GM21367 (cell line): ENCODE measurements at regions not wholly inside any gene's neighbourhood (a gene's known extent, or its start where the extent isn't known, plus 50 kb on each side); places are given as distances from the start of the nearest gene placed in this dataset.
"Not testable (repeated sequence)": the region's sequence is repeated elsewhere in the genome, so short reads cannot be mapped to it uniquely, and the experiment has no call there.

ENCODE experiments used
- ATAC-seq: cut with Tn5 transposase; IDR thresholded peaks from one replicate; pipeline ENCODE4 v1.9.1; 2021; ENCODE audit not compliant: unreplicated experiment

- no peak for ATAC-seq
These were observed 102.3 kb downstream of the ZFY start for GRCh38 chrY:3037471-3037870.

DNA sequence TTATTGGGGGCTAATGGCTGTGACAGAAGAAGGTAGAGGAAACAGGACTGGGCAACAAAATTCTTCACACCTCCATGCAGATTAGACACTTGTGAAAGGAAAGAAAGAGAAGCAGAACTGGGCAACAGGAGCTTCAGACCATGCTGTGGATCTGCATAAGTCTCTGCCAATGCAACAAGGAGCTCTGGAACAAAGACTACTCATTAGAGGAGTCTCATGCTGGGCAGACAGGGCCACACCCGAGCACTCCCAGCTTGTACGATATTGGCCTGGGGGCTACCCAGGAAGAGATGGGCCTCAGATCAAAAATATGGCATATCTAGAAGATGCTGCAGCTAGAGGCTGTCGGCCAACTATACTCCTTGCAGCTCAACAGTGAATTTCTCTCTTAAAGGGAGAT, 105.2 kb downstream of the ZFY start:
- ATAC-seq = no peak

DNA sequence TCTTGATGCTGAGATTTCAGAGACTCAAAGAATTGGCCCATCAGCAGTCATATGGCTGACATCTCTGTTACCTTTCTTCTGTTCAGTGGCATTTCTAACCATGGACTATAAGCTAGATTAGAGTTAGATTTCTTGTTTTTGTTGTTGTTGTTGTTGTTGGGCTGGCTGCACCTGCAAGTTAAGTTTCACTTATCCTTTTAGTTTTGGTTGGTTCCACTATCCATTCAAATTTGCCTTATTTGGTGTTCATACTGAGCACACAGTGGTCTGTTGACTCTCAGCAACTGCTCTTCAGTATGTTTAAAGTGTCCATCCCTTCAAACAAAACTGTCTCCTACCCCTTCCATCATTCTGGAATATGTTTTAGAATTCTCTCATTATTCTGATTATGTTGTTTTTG, 106.8 kb downstream of the ZFY start:
- ATAC-seq = peak; percentile 47

DNA sequence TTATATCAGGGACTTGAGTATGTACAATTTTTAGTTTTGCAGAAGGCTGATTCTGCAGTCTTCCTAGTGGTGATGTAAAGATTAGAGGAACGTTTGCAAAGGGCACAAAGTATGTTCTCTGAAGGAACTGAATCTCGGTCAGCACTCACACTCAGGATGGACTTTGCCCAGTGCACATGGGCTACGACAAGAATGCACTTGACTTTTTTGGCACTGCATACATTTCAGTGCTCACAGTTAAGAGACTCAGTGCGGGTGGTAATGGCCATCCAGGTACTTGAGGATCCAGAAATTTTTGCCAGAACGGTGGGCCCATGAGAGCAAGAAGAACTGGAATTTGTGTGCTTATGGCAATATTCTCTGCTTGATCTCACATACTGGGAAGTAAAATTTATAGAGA, 107.7 kb downstream of the ZFY start:
- no peak for ATAC-seq

- ATAC-seq = no peak
These were observed 109.9 kb downstream of the ZFY start for GRCh38 chrY:3045048-3045447.

DNA sequence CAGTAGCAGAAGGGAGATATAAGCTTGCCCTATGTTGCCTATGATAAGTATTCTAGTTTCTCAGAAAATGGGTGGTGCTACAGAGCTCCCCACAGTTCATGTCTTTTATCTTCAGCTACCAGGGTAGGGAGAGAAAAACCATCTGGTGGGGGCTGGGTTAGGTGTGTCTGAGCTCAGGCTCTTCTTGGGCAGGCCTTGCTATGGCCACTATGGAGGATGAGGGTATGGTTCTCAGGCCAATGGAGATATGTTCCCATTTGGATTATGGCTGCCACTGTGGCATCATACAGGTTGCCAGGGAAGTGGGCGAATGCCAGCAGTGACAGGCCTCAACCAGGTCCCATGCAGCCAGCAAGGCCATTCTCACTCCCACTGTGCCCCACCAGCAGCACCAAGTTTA, 120.3 kb downstream of the ZFY start:
- not testable (repeated sequence) for ATAC-seq

DNA sequence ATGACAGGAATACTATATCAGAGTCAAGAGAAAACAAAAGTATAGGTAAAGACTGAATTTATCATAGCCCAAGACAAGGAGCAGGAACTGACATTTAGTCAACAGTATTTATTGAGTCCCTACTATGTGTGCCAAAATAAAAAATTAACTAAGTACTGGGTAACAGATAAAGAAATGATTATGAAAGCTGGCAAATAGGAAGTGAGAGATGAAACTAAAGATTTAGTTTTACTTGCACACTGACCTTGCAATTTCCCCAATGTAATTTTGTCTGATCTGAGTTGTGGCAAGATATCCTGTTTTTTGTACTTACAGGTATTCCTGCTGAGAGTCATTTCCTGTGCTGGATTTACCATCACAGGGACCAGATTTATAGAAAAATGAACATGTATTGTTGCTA, 123.2 kb downstream of the ZFY start:
- not testable (repeated sequence) for ATAC-seq

GRCh38 chrY:3060671-3061070, 125.5 kb downstream of the ZFY start:
- not testable (repeated sequence) for ATAC-seq

DNA sequence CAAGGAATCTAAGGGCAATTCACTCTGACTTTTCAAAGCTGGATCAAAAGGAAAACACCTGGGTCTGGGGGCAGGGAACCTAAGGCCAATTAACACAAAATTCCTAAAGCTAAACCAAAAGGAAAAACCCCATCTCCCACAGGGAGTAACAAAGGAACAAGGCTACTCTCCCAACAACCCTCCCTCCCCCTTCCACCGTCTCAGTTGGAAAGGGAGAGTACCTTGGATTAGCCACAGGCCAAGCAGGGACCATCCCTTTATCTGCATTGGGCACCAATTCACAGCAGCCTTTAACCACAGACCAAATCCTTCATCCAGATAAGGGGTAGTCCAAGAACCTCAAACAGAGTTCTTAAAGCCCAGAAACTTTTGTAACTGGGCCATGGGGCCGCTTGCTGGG, 153.0 kb downstream of the ZFY start:
- not testable (repeated sequence) for ATAC-seq

GRCh38 chrY:3108674-3109073, 173.5 kb downstream of the ZFY start:
- not testable (repeated sequence) for ATAC-seq

- peak; percentile 69 for ATAC-seq
These were observed 185.1 kb downstream of the ZFY start for GRCh38 chrY:3120234-3120633.

DNA sequence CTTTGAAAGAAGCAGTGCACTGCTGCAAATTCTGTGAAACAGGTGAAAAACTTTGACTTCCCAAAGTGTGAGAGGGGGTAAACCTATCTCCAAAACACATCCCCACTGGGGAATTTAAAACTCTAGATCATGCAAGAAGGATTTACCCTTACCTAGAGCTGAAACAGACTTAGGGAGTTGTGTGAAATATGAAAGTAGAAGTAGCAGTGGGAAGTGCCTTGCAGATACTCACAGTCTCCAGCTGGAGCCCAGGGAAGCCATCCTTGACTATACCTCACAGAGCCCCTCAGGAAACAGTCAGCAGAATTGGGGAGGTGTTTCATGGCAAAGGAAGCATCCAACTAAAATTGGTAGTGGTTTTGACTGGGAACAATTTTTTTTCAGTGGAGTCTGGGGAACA, 185.5 kb downstream of the ZFY start:
- peak; percentile 50 for ATAC-seq

- ATAC-seq = not testable (repeated sequence)
These were observed 188.3 kb downstream of the ZFY start for GRCh38 chrY:3123482-3123881.

- ATAC-seq = not testable (repeated sequence)
These were observed 235.9 kb downstream of the ZFY start for GRCh38 chrY:3171074-3171473.

- ATAC-seq = not testable (repeated sequence)
These were observed 259.9 kb downstream of the ZFY start for GRCh38 chrY:3195035-3195434.

DNA sequence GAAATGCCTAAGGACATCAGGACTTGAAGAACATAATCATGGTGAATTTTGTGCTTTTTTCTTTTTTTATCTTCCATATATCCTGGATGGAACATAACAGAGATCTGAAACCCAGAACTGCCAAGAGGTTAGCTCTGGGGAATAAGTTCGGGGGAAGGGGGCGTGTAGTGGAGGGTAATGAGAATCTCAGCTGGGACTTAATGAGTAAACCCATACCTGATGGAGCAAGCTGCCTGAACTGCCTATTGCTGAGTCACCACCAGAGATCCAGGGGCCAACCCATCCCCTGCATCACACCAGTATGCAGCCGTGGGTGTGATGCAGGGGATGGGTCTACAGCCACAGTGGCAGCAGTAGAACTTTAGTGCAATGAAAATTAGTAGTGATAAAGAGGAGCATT, 267.1 kb downstream of the ZFY start:
- ATAC-seq = not testable (repeated sequence)

DNA sequence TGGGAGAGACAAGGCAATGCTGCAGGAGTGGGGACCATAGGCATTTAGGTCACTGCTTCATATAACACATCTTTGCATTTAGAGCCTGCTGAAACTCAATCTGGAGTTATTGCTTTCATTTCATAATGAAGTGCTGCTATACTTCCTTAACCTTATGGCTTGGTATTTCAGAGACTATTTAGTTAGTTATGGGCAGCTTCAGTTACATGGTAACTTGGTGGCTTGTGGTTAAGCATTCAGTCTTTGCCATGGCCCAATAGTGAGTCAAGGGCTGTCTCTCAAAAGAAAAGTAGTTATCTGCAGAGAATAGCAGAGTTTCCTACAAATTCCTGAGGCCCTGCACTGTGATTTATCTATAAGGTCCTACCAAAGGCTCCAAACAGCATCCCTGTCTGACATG, 271.6 kb downstream of the ZFY start:
- not testable (repeated sequence) for ATAC-seq

DNA sequence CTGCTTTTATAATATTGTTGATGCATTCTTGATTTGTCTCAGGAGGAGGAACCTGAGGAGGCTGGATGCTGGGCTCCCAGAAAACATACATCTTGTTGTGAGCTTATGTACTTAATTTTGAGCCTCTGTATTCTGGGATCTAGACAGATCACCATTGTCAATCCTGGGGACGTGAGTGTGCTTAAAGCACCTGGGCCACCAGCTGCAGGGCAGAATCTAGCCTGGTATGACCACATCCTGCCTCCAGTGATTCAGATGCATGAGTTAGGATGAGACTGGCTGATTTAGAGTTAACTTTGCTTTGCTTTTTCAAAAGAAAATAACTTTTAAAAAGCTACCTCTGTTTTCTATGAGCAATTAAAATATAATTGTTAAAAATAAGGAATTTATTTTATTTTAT, 278.0 kb downstream of the ZFY start:
- ATAC-seq = not testable (repeated sequence)

DNA sequence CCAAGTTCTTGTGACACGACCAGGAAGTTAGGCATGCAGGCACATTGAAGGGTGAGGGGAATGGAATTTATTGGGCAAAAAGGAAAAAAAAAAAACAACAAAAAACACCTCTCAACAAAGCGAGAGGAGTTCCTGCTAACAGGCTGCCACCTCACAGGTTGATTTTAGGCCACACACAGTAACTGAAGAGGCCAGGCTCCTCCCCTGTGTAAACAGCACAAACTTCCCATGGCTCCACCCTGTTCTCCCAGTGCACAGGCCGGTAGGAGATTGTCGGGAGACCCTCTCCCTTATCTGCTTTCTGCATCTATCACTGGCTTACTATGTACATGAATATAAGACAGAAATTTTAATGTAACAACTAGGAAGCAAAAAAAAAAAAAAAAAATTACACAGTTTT, 283.0 kb downstream of the ZFY start:
- not testable (repeated sequence) for ATAC-seq

DNA sequence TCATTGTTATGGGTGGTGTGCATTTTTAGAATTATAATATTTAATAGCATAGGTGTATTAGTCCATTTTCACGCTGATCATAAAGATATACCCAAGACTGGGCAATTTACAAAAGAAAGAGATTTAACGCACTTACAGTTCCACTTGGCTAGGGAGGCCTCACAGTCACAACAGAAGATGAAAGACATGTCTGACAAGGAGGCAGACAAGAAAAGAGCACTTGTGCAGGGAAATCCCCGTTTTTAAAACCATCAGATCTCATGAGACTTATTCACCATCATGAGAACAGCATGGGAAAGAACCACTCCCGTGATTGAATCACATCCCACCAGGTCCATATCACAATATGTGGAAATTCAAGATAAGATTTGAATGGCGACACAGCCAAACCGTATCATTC, 283.4 kb downstream of the ZFY start:
- not testable (repeated sequence) for ATAC-seq

DNA sequence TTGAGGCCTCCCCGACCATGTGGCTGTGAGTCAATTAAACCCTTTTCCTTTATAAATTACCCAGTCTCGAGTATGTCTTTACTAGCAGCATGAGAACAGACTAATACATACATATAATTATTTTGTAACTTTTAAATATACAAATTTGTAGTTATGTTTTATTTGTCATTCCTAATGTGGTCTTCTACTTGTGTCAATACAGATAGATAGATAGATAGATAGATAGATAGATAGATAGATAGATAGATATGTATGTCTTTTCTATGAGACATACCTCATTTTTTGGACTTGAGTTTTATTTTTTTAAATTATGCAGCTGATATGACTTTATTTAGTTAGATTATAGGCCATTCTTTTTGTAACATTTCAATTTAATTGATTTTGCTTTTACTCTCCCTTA, 316.0 kb upstream of the TGIF2LY start:
- not testable (repeated sequence) for ATAC-seq

GRCh38 chrY:3288063-3288462, 290.8 kb upstream of the TGIF2LY start:
- ATAC-seq = not testable (repeated sequence)

- ATAC-seq = not testable (repeated sequence)
These were observed 281.6 kb upstream of the TGIF2LY start for GRCh38 chrY:3297235-3297634.

DNA sequence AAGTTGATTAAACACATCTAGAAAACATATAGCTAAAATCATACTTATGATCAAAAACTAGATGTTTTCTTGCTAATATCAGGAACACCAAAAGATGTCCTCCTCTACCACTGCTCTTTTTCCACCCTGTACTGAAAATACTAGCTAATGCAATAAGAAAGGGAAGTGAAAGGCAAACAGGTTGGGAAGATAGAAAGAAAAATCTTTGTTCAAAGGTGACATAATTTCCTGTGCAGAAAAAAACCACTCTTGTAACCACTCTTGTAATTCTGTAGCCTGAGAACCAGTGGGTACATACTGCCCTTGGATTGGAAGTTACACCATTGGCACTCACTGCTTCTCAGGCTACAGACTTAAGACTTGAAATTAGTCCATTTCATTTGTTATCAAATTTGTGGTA, 258.9 kb upstream of the TGIF2LY start:
- ATAC-seq = not testable (repeated sequence)
